ENCODE measurements at regions not wholly inside any gene's neighbourhood (a gene's known extent, or its start where the extent isn't known, plus 50 kb on each side); places are given as distances from the start of the nearest gene placed in this dataset.
"Not testable (repeated sequence)": the region's sequence is repeated elsewhere in the genome, so short reads cannot be mapped to it uniquely, and the experiment has no call there.

GRCh38 chr6:19337101-19337500 is 500.1 kb upstream of the ID4 start:
- DNase-seq: no peak

GRCh38 chr6:19342616-19343015 is 494.6 kb upstream of the ID4 start:
- DNase-seq: no peak

- no peak for DNase-seq
Observed at GRCh38 chr6:19349429-19349828, 487.7 kb upstream of the ID4 start.

GRCh38 chr6:19354181-19354580 is 483.0 kb upstream of the ID4 start:
- DNase-seq: no peak

GRCh38 chr6:19356692-19357091 is 480.5 kb upstream of the ID4 start:
- DNase-seq: no peak

GRCh38 chr6:19362396-19362795 is 474.8 kb upstream of the ID4 start:
- no peak for DNase-seq

GRCh38 chr6:19368511-19368910 is 468.7 kb upstream of the ID4 start:
- no peak for DNase-seq

GRCh38 chr6:19369785-19370184 is 467.4 kb upstream of the ID4 start:
- DNase-seq: no peak

GRCh38 chr6:19370831-19371230 is 466.3 kb upstream of the ID4 start:
- no peak for DNase-seq

- DNase-seq: no peak
Observed at GRCh38 chr6:19375613-19376012, 461.6 kb upstream of the ID4 start.

- no peak for DNase-seq
Observed at GRCh38 chr6:19377722-19378121, 459.4 kb upstream of the ID4 start.

GRCh38 chr6:19380293-19380692 is 456.9 kb upstream of the ID4 start:
- DNase-seq: no peak

GRCh38 chr6:19382676-19383075 is 454.5 kb upstream of the ID4 start:
- DNase-seq: peak; percentile 61

GRCh38 chr6:19391926-19392325 is 445.2 kb upstream of the ID4 start:
- DNase-seq: no peak

GRCh38 chr6:19394051-19394450 is 443.1 kb upstream of the ID4 start:
- DNase-seq: no peak

GRCh38 chr6:19394687-19395086 is 442.5 kb upstream of the ID4 start:
- no peak for DNase-seq

GRCh38 chr6:19395316-19395715 is 441.9 kb upstream of the ID4 start:
- DNase-seq: no peak

- peak; percentile 42 for DNase-seq
Observed at GRCh38 chr6:19399406-19399805, 437.8 kb upstream of the ID4 start.

- not testable (repeated sequence) for DNase-seq
Observed at GRCh38 chr6:19404884-19405283, 432.3 kb upstream of the ID4 start.

GRCh38 chr6:19408331-19408730 is 428.8 kb upstream of the ID4 start:
- no peak for DNase-seq

- peak; percentile 14 for DNase-seq
Observed at GRCh38 chr6:19410481-19410880, 426.7 kb upstream of the ID4 start.

GRCh38 chr6:19413323-19413722 is 423.8 kb upstream of the ID4 start:
- no peak for DNase-seq

GRCh38 chr6:19415605-19416326 is 421.4 kb upstream of the ID4 start:
- DNase-seq: no peak

- no peak for DNase-seq
Observed at GRCh38 chr6:19416811-19417210, 420.4 kb upstream of the ID4 start.

GRCh38 chr6:19417713-19418112 is 419.5 kb upstream of the ID4 start:
- DNase-seq: no peak

All from NCI-H2029 (cell line).